Right renal pelvis (tissue), 4 donors: ENCODE measurements at regions not wholly inside any gene's neighbourhood (a gene's known extent, or its start where the extent isn't known, plus 50 kb on each side); places are given as distances from the start of the nearest gene placed in this dataset.
A peak's percentile ranks its signal among the peaks of the same experiment; 100 is the strongest.
"Not testable (repeated sequence)": the region's sequence is repeated elsewhere in the genome, so short reads cannot be mapped to it uniquely, and the experiment has no call there.

Experiments
- DNase-seq, 4 donors: peaks; one replicate each; pipeline ENCODE4 v3.0.0-alpha.2; 2013; ENCODE audit warnings: low read depth in 4 of 4, low spot score in 3 of 4, missing footprints in 1 of 4

DNA sequence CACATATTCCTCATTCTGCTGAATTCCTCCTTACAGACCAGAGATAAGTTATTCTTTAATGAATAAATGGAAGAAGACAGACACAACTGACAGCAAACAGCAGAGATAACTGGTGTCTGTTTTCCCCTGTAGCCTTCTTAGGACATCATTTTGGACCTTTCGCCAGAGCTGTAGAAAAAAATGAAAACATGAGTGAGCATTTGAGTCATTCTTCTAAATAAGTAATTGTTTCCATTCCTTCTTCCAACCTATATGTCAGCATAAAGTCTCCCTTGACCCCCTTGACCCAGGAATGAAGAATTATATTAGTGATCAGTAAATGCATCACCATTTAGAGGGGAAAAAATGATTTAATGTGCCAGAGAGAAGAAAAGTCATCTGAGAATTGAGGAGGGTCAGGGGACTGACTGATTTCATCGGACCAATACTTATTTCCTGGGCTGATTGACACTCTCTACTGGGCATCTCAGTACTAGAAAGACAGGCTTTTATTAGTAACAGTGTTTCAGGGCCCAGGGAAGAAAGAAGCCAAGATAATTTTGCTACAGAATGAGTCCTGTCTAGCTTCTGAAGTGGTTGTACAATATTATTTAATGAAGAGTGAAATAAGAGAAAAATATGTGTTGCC, 597.0 kb downstream of the PSAT1 start:
- DNase-seq: no peak

DNA sequence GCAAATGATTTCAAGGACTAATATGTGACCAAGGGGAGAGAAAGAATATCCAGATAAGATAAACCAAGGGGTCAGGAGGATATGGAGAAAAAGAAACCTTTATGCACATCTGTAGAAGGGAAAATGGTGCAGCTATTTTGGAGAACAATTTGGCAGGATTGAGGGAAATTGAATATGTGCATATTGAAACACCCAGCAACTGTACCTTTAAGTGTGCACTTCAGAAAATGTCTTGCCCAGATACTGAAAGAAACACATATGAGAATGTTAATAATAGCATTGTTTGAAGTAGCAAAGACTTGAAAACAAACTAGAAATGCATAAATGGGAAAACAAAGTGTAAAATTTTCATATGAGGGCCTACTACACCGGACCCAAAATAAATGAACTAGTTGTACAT, 599.6 kb downstream of the PSAT1 start:
- DNase-seq: no peak

DNA sequence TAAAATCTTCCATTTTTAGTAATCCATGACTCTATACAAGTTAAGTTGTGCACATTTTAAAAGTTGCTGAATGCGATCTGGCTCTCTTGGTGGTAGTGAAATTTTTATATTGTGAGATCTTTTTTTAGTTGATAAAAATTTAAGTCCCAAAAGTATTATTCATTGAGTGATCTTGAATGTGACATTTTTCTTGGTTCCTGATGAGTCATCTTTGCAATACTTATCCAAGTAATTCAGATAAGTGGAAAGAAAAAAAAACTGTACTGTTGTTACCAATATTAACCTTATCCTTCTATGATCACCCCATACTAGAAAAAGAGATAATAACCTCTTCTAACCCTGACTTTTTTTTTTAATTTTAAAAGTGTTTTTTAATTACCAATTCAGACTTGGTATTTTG, 601.3 kb downstream of the PSAT1 start:
- no peak for DNase-seq

DNA sequence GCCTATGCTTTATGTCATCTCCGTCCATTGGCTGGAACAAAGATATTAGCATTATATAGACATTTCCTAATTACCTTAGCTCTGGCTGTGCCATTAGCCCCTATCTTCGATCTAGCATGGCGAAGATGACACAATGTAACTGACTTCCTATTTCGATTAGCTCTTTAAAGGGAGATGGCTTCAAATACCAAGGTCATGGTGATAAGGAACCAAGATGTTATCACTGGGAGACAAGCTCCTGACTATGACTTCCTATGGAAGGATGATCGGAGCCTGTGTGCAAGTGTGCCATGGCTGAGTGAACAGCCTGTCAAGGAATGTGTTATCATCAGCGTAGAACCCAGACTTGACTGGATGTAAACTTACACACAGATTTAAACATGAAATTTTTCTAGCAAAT, 602.1 kb downstream of the PSAT1 start:
- DNase-seq: no peak

DNA sequence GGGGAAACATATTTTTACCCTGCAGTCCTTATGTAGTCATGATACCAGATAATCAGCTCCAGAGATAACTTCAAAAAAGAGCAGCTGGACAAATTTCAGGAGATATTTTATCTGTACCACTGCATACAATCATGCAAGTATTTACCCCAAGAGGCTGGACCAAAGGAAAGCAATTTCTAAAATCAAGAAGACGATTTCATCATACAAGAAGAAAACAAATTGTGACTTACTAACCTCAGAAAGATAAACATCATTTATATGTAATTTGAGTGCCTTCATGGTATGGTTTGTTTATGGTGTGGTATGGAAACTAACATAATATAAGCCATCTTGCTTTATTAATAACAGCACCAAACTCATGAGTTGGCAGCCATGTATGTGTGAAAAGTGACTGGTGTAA, 603.6 kb downstream of the PSAT1 start:
- DNase-seq: no peak

DNA sequence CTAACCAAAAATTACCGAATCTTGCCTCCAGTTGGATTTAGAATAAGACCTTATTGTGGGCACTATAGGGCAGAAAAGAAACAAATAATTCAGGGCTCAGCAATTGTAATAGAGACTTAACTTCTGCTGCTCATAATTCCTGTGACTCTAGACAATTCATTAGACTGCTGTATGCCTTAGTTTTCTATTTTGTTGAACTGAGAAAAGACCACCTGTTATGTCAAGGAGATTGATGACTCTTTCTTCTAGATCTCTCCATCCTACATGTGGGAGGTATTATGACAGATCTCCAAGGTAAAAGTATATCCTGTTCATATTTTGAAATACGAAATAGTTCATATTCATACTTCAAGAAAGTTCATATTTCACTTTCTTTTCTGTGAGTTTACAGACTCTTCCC, 605.1 kb downstream of the PSAT1 start:
- no peak for DNase-seq

DNA sequence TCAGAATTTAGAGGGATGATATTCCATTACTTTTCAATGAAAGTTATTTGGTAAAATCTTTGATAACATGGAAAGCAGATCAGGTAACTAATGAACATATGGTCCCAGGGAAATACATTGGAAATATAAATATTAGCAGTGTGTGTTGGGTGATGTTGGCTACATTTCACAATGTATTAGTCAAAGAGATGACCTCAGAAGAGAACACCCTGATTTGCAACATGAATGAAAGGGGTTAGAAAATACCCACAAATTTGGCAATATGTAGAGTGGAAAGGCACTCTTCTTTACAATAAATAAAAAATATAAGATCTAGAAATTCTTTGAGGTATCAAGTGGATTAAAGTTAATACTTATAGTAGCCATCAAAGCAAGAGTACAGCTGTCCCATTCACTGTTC, 606.7 kb downstream of the PSAT1 start:
- no peak for DNase-seq

DNA sequence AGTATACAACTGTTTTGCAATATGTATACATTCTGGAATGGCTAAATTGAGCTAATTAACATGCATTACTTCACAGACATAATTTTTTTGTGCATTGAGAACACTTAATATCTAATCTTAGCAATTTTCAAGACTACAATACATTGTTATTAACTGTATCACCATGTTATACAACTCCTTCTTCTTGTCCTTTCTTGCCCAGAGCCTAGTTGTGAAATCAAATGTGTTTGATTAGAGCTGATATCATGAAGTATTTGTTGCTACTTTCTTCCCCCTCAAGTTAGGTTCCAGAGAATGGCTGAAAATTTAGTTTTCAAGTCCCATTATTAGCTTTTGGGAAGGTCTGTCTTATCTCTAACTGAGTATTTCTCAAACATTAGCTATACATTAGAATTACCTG, 607.8 kb downstream of the PSAT1 start:
- no peak for DNase-seq

DNA sequence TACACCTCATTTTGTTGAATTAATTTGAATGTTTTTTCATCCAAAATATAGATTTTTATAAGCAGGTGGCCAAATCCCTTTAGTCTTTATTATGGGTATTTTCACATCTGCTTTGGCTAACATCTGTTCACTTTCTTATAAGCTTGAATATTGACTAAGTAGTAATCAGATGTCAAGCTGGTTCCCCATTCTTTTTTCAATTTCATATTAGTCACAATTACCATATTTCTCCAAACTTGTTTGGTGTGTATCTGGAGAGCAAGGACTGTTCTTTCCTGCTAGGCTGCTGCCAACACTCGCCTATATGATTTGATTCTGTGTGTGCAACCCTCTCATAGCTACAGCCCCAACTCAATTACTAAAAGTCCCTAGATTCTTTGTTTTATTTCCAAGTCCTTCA, 608.5 kb downstream of the PSAT1 start:
- no peak for DNase-seq

DNA sequence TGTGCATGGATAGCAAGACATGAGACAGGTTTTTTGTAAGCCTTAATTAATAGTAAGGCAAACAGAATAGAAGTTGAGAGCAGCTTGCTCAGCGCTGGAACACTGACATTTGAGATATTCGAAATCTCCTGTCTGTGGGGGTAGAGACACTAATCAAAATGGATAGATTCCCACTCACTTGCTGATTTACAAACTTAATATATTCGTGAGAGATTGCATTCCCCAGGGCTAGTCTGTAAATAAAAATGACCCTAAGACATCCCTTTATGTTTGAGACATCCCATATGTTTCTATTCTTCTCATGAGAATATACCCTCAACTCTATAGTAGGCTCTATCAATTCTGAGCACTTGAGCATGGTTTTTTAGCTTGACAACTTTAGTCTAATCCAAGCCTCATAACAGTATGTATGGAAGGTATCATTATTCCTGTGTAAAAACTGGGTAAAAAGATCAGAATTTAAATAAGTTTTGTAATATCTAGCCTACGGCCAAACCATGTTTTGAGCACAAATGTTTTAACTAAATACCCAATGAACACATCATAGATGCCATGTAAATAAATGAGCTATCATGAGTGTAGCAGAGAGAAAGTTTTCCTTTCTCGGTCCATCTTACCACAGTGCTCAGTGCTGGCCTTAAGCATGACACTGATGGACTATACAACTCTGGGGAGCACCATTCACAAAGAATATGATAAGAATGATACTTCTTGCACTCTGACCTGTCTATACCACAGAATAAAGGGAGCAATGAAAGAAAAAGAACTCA, 609.2 kb downstream of the PSAT1 start:
- peak in 3 of 4 donors; percentile 24 to 38 (median 25) for DNase-seq

DNA sequence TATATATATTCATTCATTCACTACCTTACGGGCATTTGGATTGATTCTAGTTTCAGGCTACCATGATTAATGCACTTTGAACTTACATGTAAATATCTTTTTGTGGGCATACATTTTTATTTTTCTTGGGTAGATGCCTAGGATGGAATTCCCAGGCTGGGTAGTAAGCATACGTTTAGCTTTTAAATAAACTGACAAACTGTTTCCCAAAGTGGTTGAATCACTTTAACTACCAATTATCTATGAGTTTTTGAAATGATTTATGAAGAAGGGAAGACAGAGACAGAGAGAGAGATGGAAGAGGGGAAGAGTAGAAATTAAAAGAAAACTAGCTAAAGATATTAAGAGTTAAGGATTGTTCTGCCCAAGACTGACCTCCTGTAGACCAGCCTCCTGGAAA, 612.6 kb downstream of the PSAT1 start:
- DNase-seq: no peak

DNA sequence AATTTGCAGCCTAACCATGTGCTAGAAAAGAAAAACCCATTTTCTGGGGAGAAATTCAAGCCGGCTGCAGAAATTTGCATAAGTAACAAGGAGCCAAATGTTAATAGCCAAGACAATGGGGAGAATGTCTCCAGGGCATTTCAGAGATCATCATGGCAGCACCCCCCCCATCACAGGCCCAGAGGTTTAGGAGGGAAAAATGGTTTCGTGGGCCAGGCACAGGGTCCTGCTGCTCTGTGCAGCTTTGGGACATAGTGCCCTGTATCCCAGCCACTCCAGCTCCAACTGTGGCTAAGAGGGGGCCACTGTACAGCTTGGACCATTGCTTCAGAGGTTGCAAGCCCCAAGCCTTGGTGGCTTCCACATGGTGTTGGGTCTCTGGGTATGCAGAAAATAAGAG, 620.0 kb downstream of the PSAT1 start:
- not testable (repeated sequence) for DNase-seq

DNA sequence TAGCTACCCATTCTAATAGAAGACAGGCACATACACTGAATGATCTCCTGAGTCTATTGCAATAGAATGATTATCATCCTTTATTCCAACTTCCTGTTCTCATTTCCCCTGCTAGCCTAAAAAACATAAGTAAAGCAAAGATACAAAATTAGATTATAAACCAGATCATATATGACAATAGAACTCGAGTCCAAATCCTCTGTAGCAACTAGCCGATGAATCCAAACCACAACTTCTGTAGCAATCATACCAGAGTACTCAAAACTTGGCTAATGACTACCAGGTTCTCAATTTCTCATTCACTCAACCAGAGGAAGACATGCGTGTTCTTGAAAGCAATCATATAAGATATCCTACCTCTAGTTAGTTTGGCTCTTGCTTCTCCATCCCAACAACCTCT, 622.1 kb downstream of the PSAT1 start:
- no peak for DNase-seq

DNA sequence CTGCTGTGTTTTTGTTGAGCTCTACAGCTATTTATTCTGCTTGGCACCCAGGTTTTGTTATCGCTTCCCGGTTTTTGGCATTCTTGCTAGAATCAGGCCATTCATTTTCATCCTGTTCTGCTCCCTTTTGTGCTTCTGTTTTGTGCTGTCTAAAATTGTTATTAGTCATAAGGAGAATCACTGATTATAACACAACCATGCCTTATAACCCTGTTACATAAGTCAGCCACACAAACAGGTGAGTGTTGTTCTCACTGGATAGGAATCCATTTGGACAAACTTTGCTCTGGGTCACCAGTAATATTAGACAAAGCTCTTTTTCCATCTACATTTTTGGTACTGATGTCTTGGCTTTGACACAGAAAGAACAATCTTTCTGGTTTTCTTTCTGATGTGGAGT, 622.8 kb downstream of the PSAT1 start:
- no peak for DNase-seq

DNA sequence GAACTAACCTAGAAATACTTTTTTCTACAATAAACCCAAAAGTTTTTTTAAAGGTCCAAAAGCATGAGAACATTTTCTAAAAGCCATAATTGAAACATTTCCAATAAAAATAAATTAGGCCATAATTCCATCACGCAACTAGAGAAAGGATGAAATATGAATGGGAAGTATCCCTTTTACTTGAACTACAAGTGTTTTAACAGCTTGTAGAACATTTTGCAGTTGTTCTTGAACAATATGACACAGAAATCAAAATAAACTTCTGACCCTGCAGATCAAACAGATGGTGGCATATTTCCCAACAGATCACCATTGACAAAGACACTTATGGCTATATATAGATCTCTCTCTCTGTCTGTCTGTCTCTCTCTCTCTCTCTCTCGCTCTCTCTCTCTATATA, 624.4 kb downstream of the PSAT1 start:
- no peak for DNase-seq

DNA sequence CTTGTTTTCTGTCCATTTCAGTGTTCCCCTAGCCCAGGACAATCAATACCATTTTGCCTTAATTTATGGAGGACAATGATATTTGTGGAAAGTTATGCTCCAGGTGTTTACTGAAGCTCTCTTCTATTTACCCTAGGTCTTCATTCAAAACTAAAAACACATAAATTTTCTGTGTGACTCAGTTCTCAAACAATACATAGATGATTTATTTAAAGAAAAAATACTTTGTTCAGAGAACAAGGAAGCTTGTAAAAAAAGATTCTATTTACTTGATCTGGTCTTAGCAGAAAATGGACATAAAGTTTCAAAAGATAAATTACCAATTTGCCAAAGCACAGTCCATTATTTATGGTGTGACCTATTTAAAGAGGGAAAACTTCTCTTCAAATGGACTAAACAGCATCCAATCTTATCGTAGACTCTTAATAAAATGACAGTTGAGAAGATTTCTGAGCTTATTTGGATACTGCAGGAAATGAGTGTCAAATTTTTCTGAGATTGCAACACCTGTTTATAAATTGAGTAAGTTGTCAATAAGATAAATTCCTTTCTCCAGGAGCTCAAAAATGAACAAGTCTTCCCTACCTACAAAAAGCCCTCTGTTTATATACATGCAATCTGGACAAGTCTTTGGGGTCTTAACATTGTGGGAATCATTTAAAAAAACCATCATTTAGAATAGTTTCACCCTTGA, 627.2 kb downstream of the PSAT1 start:
- DNase-seq: no peak

DNA sequence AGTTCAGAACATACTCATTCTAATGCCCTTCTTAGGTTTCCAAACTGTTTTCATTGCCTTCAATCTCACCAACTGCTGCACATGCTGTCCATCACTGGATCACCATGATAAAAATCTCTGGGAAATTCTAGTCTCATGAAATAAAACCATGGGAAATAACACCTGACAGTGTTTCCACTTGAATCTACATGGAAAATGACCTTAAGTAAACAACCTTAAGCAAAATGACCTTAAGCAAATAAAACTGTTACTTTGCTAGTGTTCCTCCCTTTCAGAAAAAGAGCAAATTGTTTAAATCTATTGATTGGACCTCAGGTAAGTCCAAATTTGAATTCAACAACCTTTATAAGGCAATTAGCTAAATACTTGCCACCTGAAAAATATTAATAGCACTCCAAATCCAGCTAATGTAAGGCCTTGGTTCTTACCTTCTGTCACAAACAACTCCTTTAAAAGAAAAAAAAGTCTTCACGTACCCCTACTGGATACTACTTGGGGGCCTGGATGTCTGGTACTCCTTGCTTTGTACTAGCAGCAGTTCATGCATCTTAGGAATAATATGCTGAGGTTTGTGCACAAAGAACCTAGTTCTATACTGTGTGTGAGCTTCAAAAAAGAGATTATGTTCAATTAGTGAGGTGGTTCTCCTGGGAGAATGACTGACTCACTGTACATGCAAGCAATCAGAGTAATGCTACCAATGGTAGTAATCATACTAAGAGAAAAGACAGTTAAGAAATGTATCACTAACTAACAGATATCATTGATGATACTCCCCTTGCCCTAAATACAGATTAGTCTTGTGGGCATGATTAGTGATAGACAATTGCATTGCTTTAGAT, 630.4 kb downstream of the PSAT1 start:
- no peak for DNase-seq

DNA sequence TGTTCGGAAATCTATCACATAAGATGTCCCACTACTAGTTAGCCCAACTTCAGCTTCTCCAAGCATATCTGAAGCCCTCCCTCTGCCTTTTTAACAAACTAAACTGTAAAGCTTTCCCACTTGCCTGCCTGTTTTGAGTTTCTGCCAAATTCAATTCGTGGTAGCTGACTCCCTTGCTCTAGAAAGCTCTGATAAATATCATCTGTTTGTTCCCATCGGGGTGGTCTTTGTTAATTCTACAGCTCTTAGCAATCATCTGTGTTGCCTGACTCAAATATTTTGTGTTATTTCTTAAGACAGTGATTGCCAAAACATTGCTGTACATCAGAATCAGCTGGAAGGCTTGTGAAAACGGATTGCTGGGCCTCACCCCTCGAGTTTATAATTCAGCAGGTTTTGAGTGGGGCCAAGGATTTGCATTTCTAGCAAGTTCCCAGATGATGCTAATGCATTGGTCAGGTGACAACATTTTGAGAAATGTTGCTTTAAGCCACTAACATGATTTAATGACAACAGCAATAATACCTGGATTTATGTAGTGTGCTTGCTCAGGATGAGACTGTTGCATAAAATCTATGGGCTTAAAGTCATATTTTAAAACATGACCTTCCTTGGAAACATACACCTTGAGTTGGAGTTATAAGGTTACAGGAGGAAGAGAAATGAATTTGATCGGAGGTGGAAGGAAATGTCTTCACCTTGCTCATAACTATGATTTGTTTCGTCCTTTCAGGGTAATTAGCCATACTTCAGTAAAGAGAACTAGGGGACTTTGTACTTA, 631.9 kb downstream of the PSAT1 start:
- DNase-seq: peak; percentile 43 to 64 (median 56)

DNA sequence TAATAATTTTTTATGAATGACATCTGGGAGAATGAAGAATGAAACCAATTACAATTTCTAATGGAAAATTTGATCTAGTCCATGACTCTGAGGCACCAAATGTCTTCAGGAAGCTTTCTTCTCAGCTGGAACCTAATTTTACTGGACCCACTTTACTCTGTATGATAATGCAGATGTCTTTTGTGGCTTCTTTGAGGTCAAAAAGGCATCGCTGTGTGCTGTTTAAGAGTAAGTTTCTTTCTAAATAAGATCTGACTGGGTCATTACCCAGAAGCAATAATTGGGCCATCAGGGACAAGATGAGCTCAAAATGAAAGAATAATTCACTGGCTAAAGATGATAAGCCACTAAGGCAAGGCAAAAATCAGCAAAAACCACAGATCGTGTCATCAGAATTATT, 633.4 kb downstream of the PSAT1 start:
- DNase-seq: no peak
